ENCODE measurements at regions not wholly inside any gene's neighbourhood (a gene's known extent, or its start where the extent isn't known, plus 50 kb on each side); places are given as distances from the start of the nearest gene placed in this dataset.

- TF ChIP-seq CTCF (conservative IDR thresholded peaks at IDR 0.05 in 1 of 2, IDR thresholded peaks at IDR 0.05 in 1 of 2; ENCODE audit: extremely low read depth in 1 of 2, insufficient read depth in 1 of 2, low read depth in 1 of 2, low read length in 2 of 2) (no peak), EZH2 (IDR thresholded peaks at IDR 0.05; ENCODE audit: borderline replicate concordance, low read length) (no peak)
These were observed 754.9 kb upstream of the SLIT2 start for GRCh38 chr4:19496756-19497155.
